Astrocyte of the cerebellum (primary cell): ENCODE measurements at regions not wholly inside any gene's neighbourhood (a gene's known extent, or its start where the extent isn't known, plus 50 kb on each side); places are given as distances from the start of the nearest gene placed in this dataset.
"Not testable (repeated sequence)": the region's sequence is repeated elsewhere in the genome, so short reads cannot be mapped to it uniquely, and the experiment has no call there.

Experiments used
- DNase-seq: peaks from one replicate; pipeline ENCODE4 v3.0.0-alpha.2; 2011; ENCODE audit warnings: low read depth
- H3K4me3 ChIP-seq: 2 replicates; pipeline ENCODE4 v1.5.1; 2011; ENCODE audit warnings: mild to moderate bottlenecking, low read depth, low read length, moderate library complexity
- CTCF ChIP-seq: IDR thresholded peaks from 2 replicates; pipeline ENCODE4 v1.5.1; 2012; ENCODE audit warnings: low read length, low read depth, moderate library complexity, mild to moderate bottlenecking; ENCODE audit errors: missing control alignments
- in situ Hi-C: cut with HindIII; loops from 2 replicates; pipeline ENCODE4 v1.10.0; 2017; ENCODE audit warnings: low sequenced_read_pairs

- in situ Hi-C loops: no loop called here
- no peak overlapping the region for H3K4me3 ChIP-seq
- DNase-seq: no peak
- no peak for TF ChIP-seq CTCF
These were observed 143.8 kb upstream of the MAP3K1 start for GRCh38 chr5:56671571-56671970.

GRCh38 chr5:56670916-56671315 lies 144.4 kb upstream of the MAP3K1 start:
- no peak for TF ChIP-seq CTCF
- in situ Hi-C loops: no loop called here
- H3K4me3 ChIP-seq: no peak overlapping the region
- no peak for DNase-seq

GRCh38 chr5:56669534-56670483 lies 145.5 kb upstream of the MAP3K1 start:
- H3K4me3 ChIP-seq: no peak overlapping the region
- DNase-seq: no peak
- in situ Hi-C loops: no loop called here

GRCh38 chr5:56668996-56669395 lies 146.4 kb upstream of the MAP3K1 start:
- DNase-seq: no peak
- no peak for TF ChIP-seq CTCF
- H3K4me3 ChIP-seq: no peak overlapping the region
- in situ Hi-C loops: no loop called here

More at GRCh38 chr5:56669534-56670483, 145.5 kb upstream of the MAP3K1 start:
- no peak for TF ChIP-seq CTCF

GRCh38 chr5:56667692-56668091 lies 147.7 kb upstream of the MAP3K1 start:
- in situ Hi-C loops: no loop called here
- TF ChIP-seq CTCF: no peak
- H3K4me3 ChIP-seq: no peak overlapping the region
- DNase-seq: no peak

GRCh38 chr5:56666901-56667300 lies 148.4 kb upstream of the MAP3K1 start:
- no peak for TF ChIP-seq CTCF
- in situ Hi-C loops: no loop called here
- DNase-seq: no peak
- no peak overlapping the region for H3K4me3 ChIP-seq

- peak; percentile 62 for DNase-seq
- in situ Hi-C loops, H3K4me3 ChIP-seq: not testable (repeated sequence)
These were observed 150.2 kb upstream of the MAP3K1 start for GRCh38 chr5:56665117-56665516.
